ENCODE measurements at regions not wholly inside any gene's neighbourhood (a gene's known extent, or its start where the extent isn't known, plus 50 kb on each side); places are given as distances from the start of the nearest gene placed in this dataset.

- no peak for TF ChIP-seq CTCF (IDR thresholded peaks at IDR 0.05; ENCODE audit: low read length)
- TF ChIP-seq EZH2 (IDR thresholded peaks at IDR 0.05; ENCODE audit: borderline replicate concordance, low read length), result no peak
These were observed 174.5 kb downstream of the FGF18 start for GRCh38 chr5:171593976-171594375.
